HG03442 (cell line): ENCODE measurements at regions not wholly inside any gene's neighbourhood (a gene's known extent, or its start where the extent isn't known, plus 50 kb on each side); places are given as distances from the start of the nearest gene placed in this dataset.

Experiments
- ATAC-seq: cut with Tn5 transposase; IDR thresholded peaks from one replicate; pipeline ENCODE4 v1.9.1; 2021; ENCODE audit warnings: mild to moderate bottlenecking, moderate library complexity; ENCODE audit not compliant: unreplicated experiment

GRCh38 chr12:91818227-91819131 lies 327.2 kb downstream of the BTG1 start:
- no peak for ATAC-seq

- ATAC-seq: no peak
These were observed 328.1 kb downstream of the BTG1 start for GRCh38 chr12:91817517-91817916.

- ATAC-seq: no peak
These were observed 331.9 kb downstream of the BTG1 start for GRCh38 chr12:91813701-91814100.

GRCh38 chr12:91811481-91812287 lies 334.0 kb downstream of the BTG1 start:
- peak; percentile 83 for ATAC-seq

- ATAC-seq: no peak
These were observed 334.9 kb downstream of the BTG1 start for GRCh38 chr12:91810531-91811451.

- ATAC-seq: no peak
These were observed 335.6 kb downstream of the BTG1 start for GRCh38 chr12:91810077-91810476.

- no peak for ATAC-seq
These were observed 340.6 kb downstream of the BTG1 start for GRCh38 chr12:91805031-91805430.

- ATAC-seq: no peak
These were observed 341.1 kb downstream of the BTG1 start for GRCh38 chr12:91804533-91804932.

- no peak for ATAC-seq
These were observed 344.6 kb downstream of the BTG1 start for GRCh38 chr12:91801048-91801447.

- ATAC-seq: no peak
These were observed 352.0 kb downstream of the BTG1 start for GRCh38 chr12:91793676-91794075.

GRCh38 chr12:91792597-91792996 lies 353.0 kb downstream of the BTG1 start:
- no peak for ATAC-seq

GRCh38 chr12:91786499-91787272 lies 359.0 kb downstream of the BTG1 start:
- ATAC-seq: no peak

- ATAC-seq: no peak
These were observed 359.8 kb downstream of the BTG1 start for GRCh38 chr12:91785655-91786498.

- no peak for ATAC-seq
These were observed 364.5 kb downstream of the BTG1 start for GRCh38 chr12:91781114-91781513.

- ATAC-seq: peak; percentile 98
These were observed 366.7 kb downstream of the BTG1 start for GRCh38 chr12:91778938-91779400.

GRCh38 chr12:91778091-91778832 lies 367.4 kb downstream of the BTG1 start:
- peak; percentile 29 for ATAC-seq

- ATAC-seq: no peak
These were observed 368.2 kb downstream of the BTG1 start for GRCh38 chr12:91777268-91777992.
